Activated T-helper 1 cell treated with Interleukin-2 at 50 U/mL for 16 hours (primary cell): ENCODE measurements at regions not wholly inside any gene's neighbourhood (a gene's known extent, or its start where the extent isn't known, plus 50 kb on each side); places are given as distances from the start of the nearest gene placed in this dataset.
"Not testable (repeated sequence)": the region's sequence is repeated elsewhere in the genome, so short reads cannot be mapped to it uniquely, and the experiment has no call there.

Experiments
- DNase-seq: peaks from one replicate; pipeline ENCODE4 v3.0.0-alpha.2; 2020; ENCODE audit warnings: low read depth

- DNase-seq = not testable (repeated sequence)
Observed at GRCh38 chr3:195669310-195669709, 51.5 kb upstream of the MUC20 start.

GRCh38 chr3:195668131-195668766 is 52.5 kb upstream of the MUC20 start:
- not testable (repeated sequence) for DNase-seq

- DNase-seq = not testable (repeated sequence)
Observed at GRCh38 chr3:195665311-195665710, 55.5 kb upstream of the MUC20 start.

GRCh38 chr3:195664131-195664530 is 56.6 kb upstream of the MUC20 start:
- DNase-seq = not testable (repeated sequence)

GRCh38 chr3:195659136-195659533 is 61.6 kb upstream of the MUC20 start:
- not testable (repeated sequence) for DNase-seq

GRCh38 chr3:195658381-195659135 is 62.2 kb upstream of the MUC20 start:
- DNase-seq = not testable (repeated sequence)

GRCh38 chr3:195657475-195658372 is 63.1 kb upstream of the MUC20 start:
- peak; percentile 63 for DNase-seq

GRCh38 chr3:195656091-195656490 is 64.7 kb upstream of the MUC20 start:
- not testable (repeated sequence) for DNase-seq

- not testable (repeated sequence) for DNase-seq
Observed at GRCh38 chr3:195654746-195655145, 66.0 kb upstream of the MUC20 start.

GRCh38 chr3:195654138-195654537 is 66.6 kb upstream of the MUC20 start:
- DNase-seq = not testable (repeated sequence)

GRCh38 chr3:195653641-195654040 is 67.1 kb upstream of the MUC20 start:
- not testable (repeated sequence) for DNase-seq

- DNase-seq = not testable (repeated sequence)
Observed at GRCh38 chr3:195647912-195648702, 64.4 kb upstream of the APOD start.

GRCh38 chr3:195645872-195646271 is 62.1 kb upstream of the APOD start:
- DNase-seq = not testable (repeated sequence)

GRCh38 chr3:195643245-195643644 is 59.5 kb upstream of the APOD start:
- not testable (repeated sequence) for DNase-seq

- not testable (repeated sequence) for DNase-seq
Observed at GRCh38 chr3:195642311-195642710, 58.6 kb upstream of the APOD start.

- not testable (repeated sequence) for DNase-seq
Observed at GRCh38 chr3:195638456-195638855, 54.7 kb upstream of the APOD start.

GRCh38 chr3:195637473-195638233 is 53.9 kb upstream of the APOD start:
- not testable (repeated sequence) for DNase-seq

- DNase-seq = not testable (repeated sequence)
Observed at GRCh38 chr3:195637011-195637410, 53.3 kb upstream of the APOD start.

GRCh38 chr3:195635898-195636685 is 52.4 kb upstream of the APOD start:
- not testable (repeated sequence) for DNase-seq
